IMR-90 (cell line): ENCODE measurements at regions not wholly inside any gene's neighbourhood (a gene's known extent, or its start where the extent isn't known, plus 50 kb on each side); places are given as distances from the start of the nearest gene placed in this dataset.

Source experiments
- ATAC-seq: fragments of 200-7000 bp; cut with Tn5 transposase; 2 replicates; pipeline ENCODE4 v1.9.1; 2020; ENCODE audit warnings: low read depth, mild to moderate bottlenecking, moderate library complexity
- BruUV-seq: library from RNA; stranded (reverse); fragments of 400-500 nt; replicated peaks from 2 replicates; lab custom pipeline; 2021; lab: Mats Ljungman, UMichigan
- CTCF ChIA-PET: fragments of 300-600 bp; formaldehyde crosslinking; extraction: SDS; loops from one replicate; lab custom pipeline; 2021; ENCODE audit warnings: antibody characterized with exemption; lab: Yijun Ruan, JAX
- POLR2A ChIA-PET: fragments of 300-600 bp; sonication (Branson Sonifier 250); formaldehyde crosslinking; loops from one replicate; lab custom pipeline; 2022; ENCODE audit warnings: antibody characterized with exemption; ENCODE audit not compliant: unreplicated experiment; lab: Charles Lee
- DNase-seq: peaks from one replicate; pipeline ENCODE4 v3.0.0; 2013
- H2AFZ ChIP-seq: replicated peaks from 2 replicates; pipeline ENCODE3; 2013; ENCODE audit warnings: low read length, mild to moderate bottlenecking; ENCODE audit not compliant: poor library complexity
- H2AK5ac ChIP-seq: 2 replicates; pipeline ENCODE4 v1.6.1; 2013; ENCODE audit warnings: low read depth, low read length, inconsistent platforms
- H2AK9ac ChIP-seq: replicated peaks from 2 replicates; pipeline ENCODE3; 2013; ENCODE audit warnings: mild to moderate bottlenecking, low read depth, low read length, moderate library complexity; ENCODE audit not compliant: poor library complexity
- H2BK120ac ChIP-seq: 2 replicates; pipeline ENCODE4 v1.6.1; 2013; ENCODE audit warnings: low read depth, low read length, inconsistent platforms
- H2BK15ac ChIP-seq: 3 replicates; pipeline ENCODE4 v1.6.1; 2013; ENCODE audit warnings: low read depth, low read length, inconsistent platforms
- H2BK20ac ChIP-seq: 2 replicates; pipeline ENCODE4 v1.6.1; 2013; ENCODE audit warnings: low read depth, mild to moderate bottlenecking, inconsistent platforms, low read length, moderate library complexity
- H2BK5ac ChIP-seq: 2 replicates; pipeline ENCODE4 v1.6.1; 2013; ENCODE audit warnings: mild to moderate bottlenecking, low read depth, low read length, inconsistent platforms; ENCODE audit not compliant: poor library complexity, severe bottlenecking
- H3K14ac ChIP-seq: replicated peaks from 2 replicates; pipeline ENCODE4 v1.6.1; 2013; ENCODE audit warnings: low read depth, low read length, inconsistent platforms
- H3K18ac ChIP-seq: 2 replicates; pipeline ENCODE4 v1.6.1; 2013; ENCODE audit warnings: low read depth, low read length, control low read depth
- H3K23ac ChIP-seq: 2 replicates; pipeline ENCODE4 v1.6.1; 2013; ENCODE audit warnings: low read depth, low read length, inconsistent platforms
- H3K27ac ChIP-seq: 2 replicates; pipeline ENCODE4 v1.5.1; 2013; ENCODE audit warnings: mild to moderate bottlenecking, control low read depth, low read length; ENCODE audit not compliant: insufficient read depth
- H3K27me3 ChIP-seq: 2 replicates; pipeline ENCODE4 v1.6.1; 2013; ENCODE audit warnings: low read length; ENCODE audit not compliant: control insufficient read depth, insufficient read depth
- H3K36me3 ChIP-seq: 2 replicates; pipeline ENCODE4 v1.6.1; 2013; ENCODE audit warnings: low read length, mixed read lengths; ENCODE audit not compliant: control insufficient read depth, insufficient read depth
- H3K4ac ChIP-seq: 2 replicates; pipeline ENCODE4 v1.6.1; 2013; ENCODE audit warnings: low read depth, low read length, inconsistent platforms
- H3K4me1 ChIP-seq: 2 replicates; pipeline ENCODE4 v1.6.1; 2013; ENCODE audit warnings: low read length, mixed read lengths; ENCODE audit not compliant: control insufficient read depth, insufficient read depth
- H3K4me2 ChIP-seq: 2 replicates; pipeline ENCODE4 v1.6.1; 2013; ENCODE audit warnings: low read depth, mild to moderate bottlenecking, control low read depth, low read length, moderate library complexity
- H3K4me3 ChIP-seq: 2 replicates; pipeline ENCODE4 v1.5.1; 2013; ENCODE audit warnings: low read depth, mild to moderate bottlenecking, control low read depth, low read length, moderate library complexity; ENCODE audit not compliant: insufficient read depth
- H3K56ac ChIP-seq: 2 replicates; pipeline ENCODE4 v1.6.1; 2013; ENCODE audit warnings: low read length, inconsistent platforms; ENCODE audit not compliant: insufficient read depth; ENCODE audit errors: extremely low read depth
- H3K79me1 ChIP-seq, 2 experiments: 2 replicates each; pipeline ENCODE4 v1.6.1; 2013; ENCODE audit warnings: low read length in 2 of 2, inconsistent platforms in 1 of 2, low read depth in 1 of 2
- H3K9ac ChIP-seq: 2 replicates; pipeline ENCODE4 v1.6.1; 2013; ENCODE audit warnings: low read depth, low read length, control low read depth
- H3K9me1 ChIP-seq: 2 replicates; pipeline ENCODE4 v1.6.1; 2013; ENCODE audit warnings: low read length, inconsistent platforms; ENCODE audit not compliant: insufficient read depth
- H3K9me3 ChIP-seq: 2 replicates; pipeline ENCODE4 v1.6.1; 2013; ENCODE audit warnings: low read length; ENCODE audit not compliant: control insufficient read depth, insufficient read depth
- H4K20me1 ChIP-seq: 2 replicates; pipeline ENCODE4 v1.6.1; 2013; ENCODE audit warnings: low read length, inconsistent platforms; ENCODE audit not compliant: insufficient read depth
- H4K5ac ChIP-seq: 2 replicates; pipeline ENCODE4 v1.6.1; 2013; ENCODE audit warnings: mild to moderate bottlenecking, low read depth, low read length, control low read depth
- H4K8ac ChIP-seq, 2 experiments: 2 replicates each; pipeline ENCODE4 v1.6.1; 2013; ENCODE audit warnings: low read depth in 2 of 2, low read length in 2 of 2, control low read depth in 1 of 2, inconsistent platforms in 1 of 2
- H4K91ac ChIP-seq: 2 replicates; pipeline ENCODE4 v1.6.1; 2013; ENCODE audit warnings: low read depth, low read length, inconsistent platforms; ENCODE audit not compliant: insufficient read depth
- BHLHE40 ChIP-seq: fragments of 150-350 bp; IDR thresholded peaks from 2 replicates; pipeline ENCODE4 v1.6.1; 2016; ENCODE audit warnings: mild to moderate bottlenecking, low read depth, low read length
- CEBPB ChIP-seq: IDR thresholded peaks from 2 replicates; pipeline ENCODE4 v1.6.1; 2012; ENCODE audit warnings: low read depth, low read length, improper control_type of control experiment
- FOS ChIP-seq: fragments of 150-350 bp; IDR thresholded peaks from 2 replicates; pipeline ENCODE4 v1.6.1; 2016; ENCODE audit warnings: low read depth, low read length
- MAFK ChIP-seq: IDR thresholded peaks from 2 replicates; pipeline ENCODE4 v1.6.1; 2012; ENCODE audit warnings: low read depth, low read length, improper control_type of control experiment
- MXI1 ChIP-seq: IDR thresholded peaks from 2 replicates; pipeline ENCODE4 v1.6.1; 2012; ENCODE audit warnings: low read depth, mild to moderate bottlenecking, low read length, moderate library complexity, borderline replicate concordance
- NFE2L2 ChIP-seq: fragments of 150-350 bp; IDR thresholded peaks from 2 replicates; pipeline ENCODE4 v1.6.1; 2016; ENCODE audit warnings: low read depth, mild to moderate bottlenecking, low read length
- RAD21 ChIP-seq: IDR thresholded peaks from 2 replicates; pipeline ENCODE4 v1.6.1; 2012; ENCODE audit warnings: low read length, improper control_type of control experiment
- RCOR1 ChIP-seq: IDR thresholded peaks from 2 replicates; pipeline ENCODE4 v1.6.1; 2012; ENCODE audit warnings: mild to moderate bottlenecking, low read length, improper control_type of control experiment; ENCODE audit not compliant: insufficient replicate concordance
- RFX5 ChIP-seq: IDR thresholded peaks from 2 replicates; pipeline ENCODE4 v1.8.0; 2012; ENCODE audit warnings: low read depth, mild to moderate bottlenecking, low read length, moderate library complexity
- WGBS, 2 experiments: methylation state at CpG; one replicate each; pipeline versions ENCODE4 v1.1.5 to v1.1.7; 2013; ENCODE audit warnings: missing lambda C conversion rate in 2 of 2; ENCODE audit not compliant: insufficient read length in 1 of 2; ENCODE audit errors: extremely low coverage in 2 of 2; 5-methylcytosine and 5-hydroxymethylcytosine counted together
- dilution Hi-C: fragments of 300-500 bp; cut with HindIII; formaldehyde crosslinking; loops from one replicate; pipeline ENCODE4 v1.14.3; 2018; ENCODE audit warnings: low sequenced_read_pairs; ENCODE audit not compliant: unreplicated experiment
- in situ Hi-C: fragments of 300-500 bp; cut with MboI; formaldehyde crosslinking; loops from 3 replicates; pipeline ENCODE4 v1.14.3; 2019; ENCODE audit warnings: low sequenced_read_pairs, inconsistent platforms, mixed read lengths
- intact Hi-C: fragments of 100-400 bp; cut with micrococcal nuclease; formaldehyde crosslinking; loops from 2 replicates; pipeline ENCODE4 v1.10.0; 2022
- TF ChIP-seq, protein P1 (sequence below): fragments of 150-350 bp; IDR thresholded peaks from 2 replicates; pipeline ENCODE4 v1.6.1; 2016; ENCODE audit warnings: low read depth, mild to moderate bottlenecking, low read length, moderate library complexity, borderline replicate concordance
- TF ChIP-seq, protein P2 (sequence below): fragments of 150-350 bp; IDR thresholded peaks from 2 replicates; pipeline ENCODE4 v1.6.1; 2017; ENCODE audit warnings: mild to moderate bottlenecking, antibody characterized with exemption, low read length, low read depth
- TF ChIP-seq, protein P3 (sequence below): conservative IDR thresholded peaks from 2 replicates; pipeline ENCODE4 v1.5.1; 2012; ENCODE audit warnings: mild to moderate bottlenecking, low read depth, low read length, improper control_type of control experiment

DNA sequence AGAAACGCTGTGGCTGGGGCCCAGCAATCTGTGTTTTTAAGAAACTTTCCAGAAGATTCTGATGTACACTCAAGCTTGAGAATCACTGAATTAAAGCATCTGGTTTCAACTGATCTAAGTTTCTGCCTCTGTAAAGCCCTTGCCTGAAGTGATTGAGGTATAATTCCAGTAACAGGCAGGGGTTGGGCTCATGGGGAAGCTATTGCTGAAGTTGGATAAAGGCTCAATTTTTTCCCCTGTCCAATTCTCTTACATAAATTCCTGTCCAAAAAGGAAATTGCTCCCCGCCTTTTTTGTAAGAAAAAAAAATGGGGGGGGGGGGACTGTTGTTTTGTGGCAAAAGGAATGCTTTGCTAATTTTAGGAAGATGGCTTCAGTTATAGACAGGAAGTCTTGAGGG is 337.4 kb downstream of the NUAK1 start:
- CTCF ChIA-PET, result no interaction called here
- 78% methylated on average over 1 of the region's 2 CpGs; no CpG with 5 or more reads in 1 of the 2 experiments for WGBS, 2 experiments
- POLR2A ChIA-PET, result no interaction called here

More for the DNA sequence above, 337.4 kb downstream of the NUAK1 start:
- Histone ChIP-seq H2AK9ac (no peak overlapping the region), H3K9ac (no peak overlapping the region), H3K4ac (no peak overlapping the region), H3K14ac (no peak overlapping the region), H3K9me3 (no peaks in the 10 kb centered on the region), H2AFZ (no peak overlapping the region), H2BK5ac (no peak overlapping the region), H3K9me1 (no peaks in the 10 kb centered on the region), H3K27ac (no peak overlapping the region), H2BK120ac (no peak overlapping the region), H3K4me3 (no peak overlapping the region), H4K5ac (no peak overlapping the region), H2BK15ac (no peak overlapping the region), H3K56ac (no peak overlapping the region), H3K4me2 (no peak overlapping the region), H3K23ac (no peak overlapping the region), H3K18ac (no peak overlapping the region), H3K36me3 (no peaks in the 10 kb centered on the region), H4K91ac (no peak overlapping the region), H4K20me1 (no peaks in the 10 kb centered on the region), H3K79me1 (no peaks in the 10 kb centered on the region), H4K8ac (no peak overlapping the region), H3K27me3 (no peaks in the 10 kb centered on the region; the same call in 1 of the 2 replicates), H3K4me1 (no peaks in the 10 kb centered on the region), H2BK20ac (no peak overlapping the region), H2AK5ac (no peak overlapping the region)
- TF ChIP-seq MXI1, result no peak
- no peak for TF ChIP-seq BHLHE40
- TF ChIP-seq, protein P1, sequence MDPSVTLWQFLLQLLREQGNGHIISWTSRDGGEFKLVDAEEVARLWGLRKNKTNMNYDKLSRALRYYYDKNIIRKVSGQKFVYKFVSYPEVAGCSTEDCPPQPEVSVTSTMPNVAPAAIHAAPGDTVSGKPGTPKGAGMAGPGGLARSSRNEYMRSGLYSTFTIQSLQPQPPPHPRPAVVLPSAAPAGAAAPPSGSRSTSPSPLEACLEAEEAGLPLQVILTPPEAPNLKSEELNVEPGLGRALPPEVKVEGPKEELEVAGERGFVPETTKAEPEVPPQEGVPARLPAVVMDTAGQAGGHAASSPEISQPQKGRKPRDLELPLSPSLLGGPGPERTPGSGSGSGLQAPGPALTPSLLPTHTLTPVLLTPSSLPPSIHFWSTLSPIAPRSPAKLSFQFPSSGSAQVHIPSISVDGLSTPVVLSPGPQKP, result no peak
- TF ChIP-seq, protein P2, sequence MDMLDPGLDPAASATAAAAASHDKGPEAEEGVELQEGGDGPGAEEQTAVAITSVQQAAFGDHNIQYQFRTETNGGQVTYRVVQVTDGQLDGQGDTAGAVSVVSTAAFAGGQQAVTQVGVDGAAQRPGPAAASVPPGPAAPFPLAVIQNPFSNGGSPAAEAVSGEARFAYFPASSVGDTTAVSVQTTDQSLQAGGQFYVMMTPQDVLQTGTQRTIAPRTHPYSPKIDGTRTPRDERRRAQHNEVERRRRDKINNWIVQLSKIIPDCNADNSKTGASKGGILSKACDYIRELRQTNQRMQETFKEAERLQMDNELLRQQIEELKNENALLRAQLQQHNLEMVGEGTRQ, result no peak
- no peak for TF ChIP-seq RCOR1
- TF ChIP-seq RFX5, result no peak
- TF ChIP-seq, protein P3, sequence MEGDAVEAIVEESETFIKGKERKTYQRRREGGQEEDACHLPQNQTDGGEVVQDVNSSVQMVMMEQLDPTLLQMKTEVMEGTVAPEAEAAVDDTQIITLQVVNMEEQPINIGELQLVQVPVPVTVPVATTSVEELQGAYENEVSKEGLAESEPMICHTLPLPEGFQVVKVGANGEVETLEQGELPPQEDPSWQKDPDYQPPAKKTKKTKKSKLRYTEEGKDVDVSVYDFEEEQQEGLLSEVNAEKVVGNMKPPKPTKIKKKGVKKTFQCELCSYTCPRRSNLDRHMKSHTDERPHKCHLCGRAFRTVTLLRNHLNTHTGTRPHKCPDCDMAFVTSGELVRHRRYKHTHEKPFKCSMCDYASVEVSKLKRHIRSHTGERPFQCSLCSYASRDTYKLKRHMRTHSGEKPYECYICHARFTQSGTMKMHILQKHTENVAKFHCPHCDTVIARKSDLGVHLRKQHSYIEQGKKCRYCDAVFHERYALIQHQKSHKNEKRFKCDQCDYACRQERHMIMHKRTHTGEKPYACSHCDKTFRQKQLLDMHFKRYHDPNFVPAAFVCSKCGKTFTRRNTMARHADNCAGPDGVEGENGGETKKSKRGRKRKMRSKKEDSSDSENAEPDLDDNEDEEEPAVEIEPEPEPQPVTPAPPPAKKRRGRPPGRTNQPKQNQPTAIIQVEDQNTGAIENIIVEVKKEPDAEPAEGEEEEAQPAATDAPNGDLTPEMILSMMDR, result no peak
- TF ChIP-seq NFE2L2, result no peak
- no peak for TF ChIP-seq FOS
- no peak for TF ChIP-seq RAD21
- no peak for TF ChIP-seq CEBPB
- TF ChIP-seq MAFK, result no peak
- dilution Hi-C loops, result no loop called here
- BruUV-seq, result no TSS peak
- in situ Hi-C loops, result no loop called here
- intact Hi-C loops, result no loop called here
- DNase-seq (no peak), ATAC-seq (no peak)
